ENCODE measurements at regions not wholly inside any gene's neighbourhood (a gene's known extent, or its start where the extent isn't known, plus 50 kb on each side); places are given as distances from the start of the nearest gene placed in this dataset.

GRCh38 chr13:111568290-111568689 is 247.8 kb downstream of the TEX29 start:
- TF ChIP-seq, protein P1, sequence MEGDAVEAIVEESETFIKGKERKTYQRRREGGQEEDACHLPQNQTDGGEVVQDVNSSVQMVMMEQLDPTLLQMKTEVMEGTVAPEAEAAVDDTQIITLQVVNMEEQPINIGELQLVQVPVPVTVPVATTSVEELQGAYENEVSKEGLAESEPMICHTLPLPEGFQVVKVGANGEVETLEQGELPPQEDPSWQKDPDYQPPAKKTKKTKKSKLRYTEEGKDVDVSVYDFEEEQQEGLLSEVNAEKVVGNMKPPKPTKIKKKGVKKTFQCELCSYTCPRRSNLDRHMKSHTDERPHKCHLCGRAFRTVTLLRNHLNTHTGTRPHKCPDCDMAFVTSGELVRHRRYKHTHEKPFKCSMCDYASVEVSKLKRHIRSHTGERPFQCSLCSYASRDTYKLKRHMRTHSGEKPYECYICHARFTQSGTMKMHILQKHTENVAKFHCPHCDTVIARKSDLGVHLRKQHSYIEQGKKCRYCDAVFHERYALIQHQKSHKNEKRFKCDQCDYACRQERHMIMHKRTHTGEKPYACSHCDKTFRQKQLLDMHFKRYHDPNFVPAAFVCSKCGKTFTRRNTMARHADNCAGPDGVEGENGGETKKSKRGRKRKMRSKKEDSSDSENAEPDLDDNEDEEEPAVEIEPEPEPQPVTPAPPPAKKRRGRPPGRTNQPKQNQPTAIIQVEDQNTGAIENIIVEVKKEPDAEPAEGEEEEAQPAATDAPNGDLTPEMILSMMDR (IDR thresholded peaks at IDR 0.05), result no peak
- TF ChIP-seq ZFX (IDR thresholded peaks at IDR 0.05; ENCODE audit: borderline replicate concordance), result no peak
